Ascending aorta (tissue), 2 donors: ENCODE measurements at regions not wholly inside any gene's neighbourhood (a gene's known extent, or its start where the extent isn't known, plus 50 kb on each side); places are given as distances from the start of the nearest gene placed in this dataset.

Experiments used
- DNase-seq, 2 donors: peaks; one replicate each; pipeline ENCODE4 v3.0.0-alpha.2; 2019; ENCODE audit warnings: low spot score in 2 of 2
- H3K27ac ChIP-seq, 2 donors: fragments of 200-600 bp; sonication (generic); one replicate each; pipeline ENCODE4 v1.5.1; 2016 to 2017; ENCODE audit warnings: mild to moderate bottlenecking in 1 of 2
- H3K27me3 ChIP-seq: fragments of 200-600 bp; sonication (generic); one replicate; pipeline ENCODE4 v1.5.1; 2017
- H3K36me3 ChIP-seq, 2 donors: fragments of 200-600 bp; sonication (generic); one replicate each; pipeline ENCODE4 v1.5.1; 2016
- H3K4me1 ChIP-seq, 2 donors: fragments of 200-600 bp; sonication (generic); one replicate each; pipeline ENCODE4 v1.5.1; 2016 to 2017; ENCODE audit warnings: mild to moderate bottlenecking in 1 of 2
- H3K4me3 ChIP-seq, 2 donors: fragments of 200-600 bp; sonication (generic); one replicate each; pipeline ENCODE4 v1.5.1; 2016 to 2017; ENCODE audit warnings: mild to moderate bottlenecking in 1 of 2
- H3K9me3 ChIP-seq, 2 donors: fragments of 200-600 bp; sonication (generic); one replicate each; pipeline ENCODE4 v1.5.1; 2016
- CTCF ChIP-seq, 3 experiments: fragments of 200-600 bp in 2 of 3; fragments of 450-650 bp in 1 of 3; sonication (generic) in 2 of 3; IDR thresholded peaks; one replicate each; pipeline ENCODE4 v1.5.1; 2016 to 2019; ENCODE audit warnings: antibody characterized with exemption in 3 of 3, mild to moderate bottlenecking in 1 of 3, moderate library complexity in 1 of 3
- intact Hi-C: fragments of 100-400 bp; cut with DNase I; formaldehyde crosslinking; loops from one replicate; pipeline ENCODE4 v1.15.1; 2023

GRCh38 chr2:58497168-58497567, 256.0 kb upstream of the FANCL start:
- no peaks in the 10 kb centered on the region for H3K9me3 ChIP-seq
- no peak for TF ChIP-seq CTCF (IDR thresholded peaks at IDR 0.05)
- intact Hi-C loops: no loop called here
- no peaks in the 10 kb centered on the region for H3K36me3 ChIP-seq
- no peaks in the 10 kb centered on the region for H3K4me1 ChIP-seq
- DNase-seq: no peak
- no peaks in the 10 kb centered on the region for H3K27me3 ChIP-seq
- no peak overlapping the region for H3K4me3 ChIP-seq
- H3K27ac ChIP-seq: no peak overlapping the region

GRCh38 chr2:58495806-58496205, 254.7 kb upstream of the FANCL start:
- no peak overlapping the region for H3K4me3 ChIP-seq
- TF ChIP-seq CTCF (IDR thresholded peaks at IDR 0.05): no peak

GRCh38 chr2:58494071-58494501, 253.0 kb upstream of the FANCL start:
- DNase-seq: no peak
- Histone ChIP-seq H3K4me1 (no peaks in the 10 kb centered on the region), H3K27ac (no peak overlapping the region), H3K36me3 (no peaks in the 10 kb centered on the region), H3K27me3 (no peaks in the 10 kb centered on the region), H3K9me3 (no peaks in the 10 kb centered on the region), H3K4me3 (no peak overlapping the region)
- intact Hi-C loops: no loop called here
- TF ChIP-seq CTCF (IDR thresholded peaks at IDR 0.05): no peak

More at GRCh38 chr2:58495806-58496205, 254.7 kb upstream of the FANCL start:
- intact Hi-C loops: no loop called here
- Histone ChIP-seq H3K27me3 (no peaks in the 10 kb centered on the region), H3K4me1 (no peaks in the 10 kb centered on the region), H3K27ac (no peak overlapping the region), H3K9me3 (no peaks in the 10 kb centered on the region), H3K36me3 (no peaks in the 10 kb centered on the region)
- no peak for DNase-seq

GRCh38 chr2:58484629-58485028, 243.5 kb upstream of the FANCL start:
- no peaks in the 10 kb centered on the region for H3K27me3 ChIP-seq
- TF ChIP-seq CTCF (IDR thresholded peaks at IDR 0.05): no peak
- no peak overlapping the region for H3K27ac ChIP-seq
- intact Hi-C loops: no loop called here
- H3K4me3 ChIP-seq: no peak overlapping the region
- H3K36me3 ChIP-seq: no peaks in the 10 kb centered on the region
- DNase-seq: no peak
- no peaks in the 10 kb centered on the region for H3K9me3 ChIP-seq
- H3K4me1 ChIP-seq: no peaks in the 10 kb centered on the region

GRCh38 chr2:58484221-58484620, 243.1 kb upstream of the FANCL start:
- no peak for DNase-seq
- no peak for TF ChIP-seq CTCF (IDR thresholded peaks at IDR 0.05)
- intact Hi-C loops: no loop called here
- H3K27ac ChIP-seq: no peak overlapping the region
- H3K27me3 ChIP-seq: no peaks in the 10 kb centered on the region
- H3K4me3 ChIP-seq: no peak overlapping the region
- no peaks in the 10 kb centered on the region for H3K9me3 ChIP-seq
- no peaks in the 10 kb centered on the region for H3K36me3 ChIP-seq
- H3K4me1 ChIP-seq: no peaks in the 10 kb centered on the region

- no peak overlapping the region for H3K27ac ChIP-seq
- H3K4me1 ChIP-seq: no peaks in the 10 kb centered on the region
- H3K4me3 ChIP-seq: no peak overlapping the region
- intact Hi-C loops: no loop called here
- DNase-seq: no peak
- no peaks in the 10 kb centered on the region for H3K27me3 ChIP-seq
- no peak for TF ChIP-seq CTCF (IDR thresholded peaks at IDR 0.05)
- no peaks in the 10 kb centered on the region for H3K36me3 ChIP-seq
- no peaks in the 10 kb centered on the region for H3K9me3 ChIP-seq
Observed at GRCh38 chr2:58483307-58483706, 242.2 kb upstream of the FANCL start.
